ENCODE measurements at regions not wholly inside any gene's neighbourhood (a gene's known extent, or its start where the extent isn't known, plus 50 kb on each side); places are given as distances from the start of the nearest gene placed in this dataset.

DNA sequence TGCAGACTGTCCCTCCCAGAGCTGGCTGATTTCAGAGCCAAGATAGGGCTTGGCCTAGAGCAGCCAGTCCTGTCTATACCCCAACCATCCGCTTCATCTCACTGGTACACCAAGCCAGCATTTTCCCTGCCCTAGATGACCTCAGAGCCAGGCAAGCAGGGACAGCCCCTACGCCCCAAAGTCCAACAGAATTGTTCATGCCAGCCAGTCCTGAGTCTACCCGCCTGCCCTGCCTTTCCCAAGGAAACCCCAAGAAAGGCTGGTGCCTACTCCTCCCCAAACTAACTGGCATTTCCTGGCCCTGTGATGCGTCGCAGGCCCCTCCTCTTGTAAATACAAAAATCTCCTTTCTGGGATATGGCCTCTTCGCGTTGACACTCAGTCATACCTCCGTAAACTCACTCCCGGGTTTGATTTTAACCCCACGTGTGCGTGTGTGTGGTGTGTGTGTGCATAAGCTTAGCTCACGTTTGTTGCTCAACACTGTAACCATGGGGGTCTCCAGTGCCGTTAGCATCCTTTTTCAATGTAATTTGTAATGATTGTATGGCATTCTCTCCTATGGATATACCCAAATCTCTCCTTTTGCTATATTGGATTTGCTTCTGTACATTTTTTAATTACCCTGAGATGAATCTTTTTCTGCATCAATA lies 75.3 kb downstream of the SIK1 start:
- CTCF ChIA-PET, result no interaction called here
- POLR2A ChIA-PET, result no interaction called here
- no peak for DNase-seq (ENCODE audit: extremely low spot score)
- TF ChIP-seq L3MBTL2 (conservative IDR thresholded peaks at IDR 0.05), result no peak

DNA sequence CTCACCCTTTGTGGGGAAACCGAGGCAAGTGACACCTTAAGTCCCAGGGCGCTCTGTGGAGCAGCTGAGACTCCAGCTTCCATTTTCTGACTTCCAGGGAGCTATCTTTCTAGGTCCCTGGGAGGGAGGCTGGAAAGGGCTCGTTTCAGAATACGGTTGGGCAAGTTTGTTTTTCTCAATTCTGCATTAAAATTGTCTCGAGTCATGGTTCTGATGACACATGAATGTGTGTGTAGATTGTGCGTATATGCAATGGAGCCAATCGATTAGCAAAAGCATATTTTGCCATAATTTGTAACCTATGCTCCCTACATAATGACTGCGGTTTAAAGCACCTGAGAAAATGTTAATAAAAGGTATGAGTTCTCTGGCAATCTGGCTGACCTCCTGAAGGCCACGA lies 77.3 kb downstream of the SIK1 start:
- TF ChIP-seq SUZ12 (IDR thresholded peaks at IDR 0.05), result no peak
- no peak for TF ChIP-seq NFRKB (IDR thresholded peaks at IDR 0.05)
- TF ChIP-seq TARDBP (IDR thresholded peaks at IDR 0.05), result no peak
- TF ChIP-seq, protein P1, sequence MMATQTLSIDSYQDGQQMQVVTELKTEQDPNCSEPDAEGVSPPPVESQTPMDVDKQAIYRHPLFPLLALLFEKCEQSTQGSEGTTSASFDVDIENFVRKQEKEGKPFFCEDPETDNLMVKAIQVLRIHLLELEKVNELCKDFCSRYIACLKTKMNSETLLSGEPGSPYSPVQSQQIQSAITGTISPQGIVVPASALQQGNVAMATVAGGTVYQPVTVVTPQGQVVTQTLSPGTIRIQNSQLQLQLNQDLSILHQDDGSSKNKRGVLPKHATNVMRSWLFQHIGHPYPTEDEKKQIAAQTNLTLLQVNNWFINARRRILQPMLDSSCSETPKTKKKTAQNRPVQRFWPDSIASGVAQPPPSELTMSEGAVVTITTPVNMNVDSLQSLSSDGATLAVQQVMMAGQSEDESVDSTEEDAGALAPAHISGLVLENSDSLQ (IDR thresholded peaks at IDR 0.05), result no peak
- TF ChIP-seq SP1 (IDR thresholded peaks at IDR 0.05), result no peak
- TF ChIP-seq ARNT (IDR thresholded peaks at IDR 0.05), result no peak
- TF ChIP-seq HDGF (IDR thresholded peaks at IDR 0.05; ENCODE audit: borderline replicate concordance), result no peak
- TF ChIP-seq FOXA1 (IDR thresholded peaks at IDR 0.05), result no peak
- TF ChIP-seq CTBP1 (IDR thresholded peaks at IDR 0.05; ENCODE audit: borderline replicate concordance), result no peak
- no peak for TF ChIP-seq FOXK2 (IDR thresholded peaks at IDR 0.05)
- TF ChIP-seq L3MBTL2 (conservative IDR thresholded peaks at IDR 0.05), result no peak
- TF ChIP-seq LEF1 (IDR thresholded peaks at IDR 0.05; ENCODE audit: borderline replicate concordance), result no peak
- TF ChIP-seq BHLHE40 (IDR thresholded peaks at IDR 0.05; ENCODE audit: borderline replicate concordance), result no peak
- TF ChIP-seq FOXM1 (IDR thresholded peaks at IDR 0.05; ENCODE audit: borderline replicate concordance), result no peak
- no peak for TF ChIP-seq ZNF384 (IDR thresholded peaks at IDR 0.05)
- no peak for TF ChIP-seq ELF4 (IDR thresholded peaks at IDR 0.05)
- ChIA-PET CTCF (no interaction called here), POLR2A (no interaction called here)
- no peak for DNase-seq (ENCODE audit: extremely low spot score)

DNA sequence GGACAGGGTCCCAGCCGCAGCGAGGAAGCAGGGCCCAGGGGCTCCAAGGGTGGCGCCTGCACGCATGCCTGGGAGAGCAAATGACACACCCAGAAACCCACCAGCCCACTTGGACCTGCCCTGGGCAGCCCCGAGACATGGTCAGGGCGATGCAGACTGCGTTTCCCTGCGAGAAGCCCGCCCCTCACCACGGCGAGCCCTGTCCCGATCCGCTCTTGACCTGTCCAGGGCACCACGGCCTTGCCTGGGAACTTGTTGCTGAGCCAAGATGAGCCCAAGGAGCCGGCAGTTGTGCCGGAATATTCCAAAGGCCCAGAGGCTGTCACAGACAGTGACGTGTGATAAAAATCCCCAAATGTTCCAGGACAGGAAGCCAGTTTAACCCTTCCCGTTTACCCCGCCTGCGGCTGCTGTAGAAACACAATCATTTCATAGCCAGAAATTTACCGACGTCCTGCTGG lies 78.1 kb downstream of the SIK1 start:
- DNase-seq (ENCODE audit: extremely low spot score), result no peak
- TF ChIP-seq ARNT (IDR thresholded peaks at IDR 0.05) (no peak), FOXM1 (IDR thresholded peaks at IDR 0.05; ENCODE audit: borderline replicate concordance) (no peak), ELF4 (IDR thresholded peaks at IDR 0.05) (no peak)
- POLR2A ChIA-PET, result no interaction called here
- CTCF ChIA-PET, result no interaction called here

DNA sequence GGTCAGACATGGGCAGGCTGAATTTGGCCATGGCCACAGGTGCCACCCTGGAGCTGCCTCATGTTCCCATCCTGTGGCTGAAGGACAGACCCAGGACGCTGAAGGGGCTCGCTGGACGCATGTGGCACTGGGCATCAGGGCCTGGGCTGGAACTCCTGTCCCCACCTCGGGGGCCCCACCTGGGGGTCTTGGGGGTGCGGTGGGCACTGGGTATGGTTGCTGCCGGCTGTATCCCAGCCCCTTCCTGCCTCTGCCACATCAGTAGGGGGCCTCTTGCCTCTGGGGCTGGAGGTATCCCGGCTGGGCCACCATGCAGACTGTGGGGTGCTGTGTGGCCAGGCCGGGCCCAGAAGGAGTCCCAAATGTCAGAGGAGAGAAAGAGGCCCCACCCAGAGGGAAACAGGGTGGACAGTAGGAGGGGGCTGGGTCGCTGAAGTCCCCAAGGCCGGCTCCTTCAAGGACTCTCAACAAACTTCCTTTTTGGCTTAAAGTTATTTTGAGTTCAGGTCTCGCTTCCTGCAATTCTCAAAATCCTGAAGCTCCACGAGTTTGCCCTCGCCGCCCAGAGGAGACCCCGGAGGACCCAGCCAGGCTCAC lies 78.7 kb downstream of the SIK1 start:
- DNase-seq (ENCODE audit: extremely low spot score), result no peak
- ChIA-PET POLR2A (no interaction called here), CTCF (no interaction called here)
- TF ChIP-seq HDGF (IDR thresholded peaks at IDR 0.05; ENCODE audit: borderline replicate concordance), result no peak
- TF ChIP-seq FOXM1 (IDR thresholded peaks at IDR 0.05; ENCODE audit: borderline replicate concordance), result no peak
- no peak for TF ChIP-seq FOXA1 (IDR thresholded peaks at IDR 0.05)
- no peak for TF ChIP-seq ZNF384 (IDR thresholded peaks at IDR 0.05)
- TF ChIP-seq FOXK2 (IDR thresholded peaks at IDR 0.05), result no peak
- TF ChIP-seq L3MBTL2 (conservative IDR thresholded peaks at IDR 0.05), result no peak
- no peak for TF ChIP-seq NFRKB (IDR thresholded peaks at IDR 0.05)

DNA sequence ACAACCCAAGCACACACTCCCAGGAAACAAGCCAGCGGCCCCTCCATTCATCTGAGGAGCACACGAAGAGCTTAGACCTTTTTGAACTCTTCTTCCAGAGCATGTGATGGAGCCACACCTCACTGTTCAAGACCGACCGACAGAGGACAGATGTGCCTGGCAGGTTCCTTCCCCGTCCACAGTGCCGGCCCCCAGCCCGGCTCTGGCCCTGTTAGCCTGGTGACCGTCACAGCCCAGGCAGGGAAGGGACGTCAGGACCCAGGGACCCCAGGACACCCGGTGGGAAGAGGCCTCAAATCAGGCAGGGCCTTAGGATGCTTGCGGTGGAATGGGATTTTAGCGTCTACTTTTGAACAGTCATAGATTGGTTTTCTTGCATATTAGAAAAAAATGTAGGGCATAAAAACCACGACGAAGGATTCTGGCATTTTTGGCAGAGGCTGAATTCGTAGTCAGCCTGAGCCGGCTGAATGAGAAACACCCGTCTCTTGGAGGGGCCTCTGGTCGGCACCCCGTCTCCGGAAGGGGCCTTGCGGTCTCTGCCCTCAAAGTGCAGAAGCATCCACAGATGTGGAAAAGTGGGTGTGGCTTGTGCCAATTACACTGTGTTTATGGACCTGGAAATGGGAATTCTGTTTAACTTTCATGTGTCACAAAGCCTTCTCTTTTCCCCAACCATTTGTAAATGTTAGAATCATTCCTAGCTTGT lies 79.3 kb downstream of the SIK1 start:
- DNase-seq (ENCODE audit: extremely low spot score), result no peak
- TF ChIP-seq NFRKB (IDR thresholded peaks at IDR 0.05), result no peak
- POLR2A ChIA-PET, result no interaction called here
- CTCF ChIA-PET, result no interaction called here

DNA sequence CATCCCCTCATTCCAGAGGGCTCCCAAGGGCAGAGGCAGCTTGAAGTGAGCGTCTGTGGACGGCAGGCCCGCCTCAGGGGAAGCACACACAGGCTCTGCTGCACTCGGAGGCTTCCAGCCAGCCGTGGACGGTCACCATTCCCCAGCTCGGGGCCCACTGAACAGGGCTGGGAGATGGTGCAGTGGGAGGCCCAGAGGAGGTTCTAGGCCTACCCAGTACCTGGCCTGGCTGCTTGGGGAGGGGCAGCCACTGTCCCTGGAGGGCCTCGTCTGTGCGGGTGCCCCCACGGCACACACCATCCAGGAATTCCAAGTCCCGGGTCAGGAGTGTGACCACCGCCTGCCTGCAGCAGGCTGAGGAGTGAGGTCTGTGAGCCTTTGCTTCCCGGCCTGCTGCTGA lies 80.4 kb downstream of the SIK1 start:
- POLR2A ChIA-PET, result no interaction called here
- DNase-seq (ENCODE audit: extremely low spot score), result no peak
- TF ChIP-seq NFRKB (IDR thresholded peaks at IDR 0.05), result no peak
- no peak for TF ChIP-seq FOXM1 (IDR thresholded peaks at IDR 0.05; ENCODE audit: borderline replicate concordance)
- CTCF ChIA-PET, result no interaction called here

DNA sequence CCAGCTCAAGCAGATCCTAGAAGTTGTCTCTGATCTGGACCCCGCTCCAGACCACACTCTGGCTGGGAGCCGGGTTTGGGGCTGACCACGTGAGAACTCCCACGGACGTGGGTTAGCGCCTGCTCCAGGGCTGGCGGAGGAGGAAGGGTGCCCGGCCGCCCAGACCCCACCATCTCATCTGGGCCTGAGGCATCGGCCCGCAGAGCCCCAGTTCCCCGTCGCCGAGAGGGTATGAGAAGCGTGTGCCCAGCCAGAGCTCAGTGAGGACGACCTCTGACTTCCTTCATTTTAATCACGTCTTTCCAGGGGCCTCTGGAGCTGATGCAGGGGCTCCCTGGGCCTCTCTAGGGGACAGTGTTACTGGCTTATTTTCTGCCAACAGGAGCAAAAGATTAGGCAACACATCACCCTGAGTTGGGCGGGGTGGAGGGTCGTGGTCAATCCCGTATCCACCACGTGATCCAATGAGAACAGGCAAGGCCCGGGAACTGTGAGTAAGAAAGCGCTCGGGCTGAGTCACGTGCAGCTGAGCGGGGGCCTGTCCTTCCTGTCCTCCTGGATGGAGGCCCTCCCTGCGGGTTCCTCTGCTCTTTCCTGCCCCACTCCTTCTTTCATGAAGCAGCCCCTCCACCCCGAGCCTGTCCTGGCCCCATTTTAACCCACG lies 81.1 kb downstream of the SIK1 start:
- DNase-seq (ENCODE audit: extremely low spot score), result no peak
- POLR2A ChIA-PET, result no interaction called here
- CTCF ChIA-PET, result no interaction called here
- TF ChIP-seq BHLHE40 (IDR thresholded peaks at IDR 0.05; ENCODE audit: borderline replicate concordance), result no peak

DNA sequence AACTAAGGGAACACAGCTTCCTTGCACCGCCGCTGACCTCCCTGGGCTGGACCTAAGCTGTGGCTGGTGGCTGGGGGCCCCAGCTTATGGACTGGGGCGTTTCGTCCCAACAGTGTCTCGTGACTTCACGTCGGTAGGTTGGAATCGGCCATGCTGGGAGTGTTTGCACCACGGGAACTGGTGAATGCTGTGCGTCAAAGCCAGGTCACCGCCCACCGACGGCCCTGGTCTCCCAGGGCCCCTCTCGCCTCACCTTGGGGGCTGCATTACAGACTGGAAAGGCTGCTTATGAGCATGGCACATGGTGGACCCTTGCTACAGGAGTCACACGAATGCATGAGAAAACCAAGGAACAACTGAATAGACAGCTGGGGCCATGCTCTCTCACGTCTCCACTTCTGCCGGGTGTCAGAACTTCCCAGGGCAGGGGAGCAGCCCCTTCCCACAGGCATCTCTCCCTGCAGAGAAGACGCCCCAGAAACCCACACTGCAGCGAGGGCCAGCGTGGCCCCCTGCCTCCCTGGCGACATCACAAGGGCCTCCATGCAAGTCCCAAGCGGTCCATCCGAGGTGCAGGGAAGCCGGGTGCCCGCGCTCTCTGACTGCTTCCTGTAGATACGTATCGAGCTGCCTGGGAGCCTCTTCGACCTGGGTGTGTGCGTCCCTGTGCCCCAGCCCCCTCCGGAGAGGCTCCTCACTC lies 81.7 kb downstream of the SIK1 start:
- ChIA-PET POLR2A (no interaction called here), CTCF (no interaction called here)
- no peak for DNase-seq (ENCODE audit: extremely low spot score)
- no peak for TF ChIP-seq ZNF384 (IDR thresholded peaks at IDR 0.05)
- TF ChIP-seq HDGF (IDR thresholded peaks at IDR 0.05; ENCODE audit: borderline replicate concordance), result no peak
- no peak for TF ChIP-seq ARNT (IDR thresholded peaks at IDR 0.05)

Measured in HEK293T (cell line).